HG02678 (cell line): ENCODE measurements at regions not wholly inside any gene's neighbourhood (a gene's known extent, or its start where the extent isn't known, plus 50 kb on each side); places are given as distances from the start of the nearest gene placed in this dataset.
"Not testable (repeated sequence)": the region's sequence is repeated elsewhere in the genome, so short reads cannot be mapped to it uniquely, and the experiment has no call there.

Source experiments
- ATAC-seq: cut with Tn5 transposase; IDR thresholded peaks from one replicate; pipeline ENCODE4 v1.9.1; 2021; ENCODE audit warnings: mild to moderate bottlenecking, moderate library complexity; ENCODE audit not compliant: unreplicated experiment

DNA sequence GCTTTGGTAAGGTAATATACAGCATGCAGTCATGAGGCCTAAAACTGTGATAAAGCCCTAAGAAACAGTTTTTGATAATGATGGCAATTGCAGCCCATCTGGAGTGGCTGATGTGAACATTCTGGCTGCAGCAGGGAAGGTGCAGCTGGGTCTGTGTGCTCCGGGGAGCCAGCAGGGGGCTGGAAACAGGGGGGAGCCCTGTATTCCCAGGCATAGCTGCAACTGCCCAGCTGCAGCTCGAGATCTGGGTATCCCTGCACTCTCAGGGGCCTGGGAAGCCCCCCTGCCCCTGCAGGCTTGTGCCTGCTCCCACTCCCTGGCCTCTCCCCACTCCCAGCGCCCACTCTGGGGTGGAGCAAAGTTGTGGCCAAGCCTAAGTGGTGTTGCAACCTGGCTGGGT lies 95.6 kb downstream of the RRAGB start:
- ATAC-seq: no peak

GRCh38 chrX:55815546-55815945 lies 98.0 kb downstream of the RRAGB start:
- ATAC-seq: no peak

DNA sequence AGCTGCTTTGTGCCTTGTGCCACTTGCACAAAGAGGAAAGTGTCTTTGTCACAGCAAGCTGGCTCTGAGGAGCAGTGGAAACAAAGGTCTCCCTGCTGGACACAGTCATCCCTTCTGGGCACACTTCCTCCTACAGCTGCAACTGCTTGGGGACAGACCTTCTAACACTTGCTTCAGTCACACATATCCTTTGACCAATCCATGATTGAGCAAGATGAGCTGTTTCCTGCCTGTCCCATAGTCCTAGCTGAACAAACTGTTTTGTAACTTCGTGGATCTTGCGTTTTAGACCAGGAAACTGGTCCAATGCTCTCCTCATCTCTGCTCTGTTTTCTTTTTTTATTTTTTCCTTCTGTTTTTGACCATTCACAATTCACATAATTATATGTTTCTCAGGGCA lies 98.5 kb downstream of the RRAGB start:
- no peak for ATAC-seq

GRCh38 chrX:55818673-55819375 lies 101.3 kb downstream of the RRAGB start:
- no peak for ATAC-seq

GRCh38 chrX:55839485-55839884 lies 121.9 kb downstream of the RRAGB start:
- no peak for ATAC-seq

GRCh38 chrX:55841962-55842752 lies 124.6 kb downstream of the RRAGB start:
- no peak for ATAC-seq

GRCh38 chrX:55866779-55867178 lies 149.2 kb downstream of the RRAGB start:
- ATAC-seq: not testable (repeated sequence)

GRCh38 chrX:55867181-55867651 lies 149.7 kb downstream of the RRAGB start:
- ATAC-seq: peak; percentile 84

GRCh38 chrX:55867708-55868107 lies 150.2 kb downstream of the RRAGB start:
- ATAC-seq: peak; percentile 64

DNA sequence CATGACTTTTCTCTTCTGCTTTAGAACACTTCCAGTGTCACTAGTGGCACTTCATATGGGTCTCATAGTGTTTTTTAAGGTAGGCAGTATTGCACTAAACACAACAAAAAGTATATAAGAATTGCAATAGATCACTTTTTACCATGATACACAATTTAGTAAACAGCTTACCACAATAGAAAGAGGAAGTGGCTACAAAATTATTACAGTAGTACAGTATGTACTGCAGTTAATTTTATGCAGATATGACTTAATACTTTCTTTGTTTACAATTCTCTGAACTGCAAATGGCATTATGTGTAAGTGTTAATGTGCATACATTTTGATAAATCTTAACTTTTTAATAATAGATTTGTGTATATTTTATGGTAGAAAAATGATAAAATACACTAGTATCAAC lies 157.3 kb downstream of the RRAGB start:
- ATAC-seq: no peak

DNA sequence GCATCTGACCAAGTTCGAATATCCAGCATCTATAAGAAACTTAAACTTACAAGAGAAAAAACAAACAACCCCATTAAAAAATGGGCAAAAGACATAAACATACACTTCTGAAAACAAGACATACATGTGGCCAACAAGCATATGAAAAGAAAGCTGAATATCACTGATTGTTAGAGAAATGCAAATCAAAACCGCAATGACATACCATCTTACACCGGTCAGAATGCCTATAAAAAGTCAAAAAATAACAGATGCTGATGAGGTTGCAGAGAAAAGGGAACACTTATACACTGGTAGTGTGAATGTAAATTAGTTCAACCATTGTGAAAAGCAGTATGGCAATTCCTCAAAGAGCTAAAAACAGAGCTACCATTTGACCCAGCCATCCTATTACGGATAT lies 166.0 kb downstream of the RRAGB start:
- ATAC-seq: not testable (repeated sequence)

- peak; percentile 71 for ATAC-seq
These were observed 190.5 kb downstream of the RRAGB start for GRCh38 chrX:55907968-55908607.

DNA sequence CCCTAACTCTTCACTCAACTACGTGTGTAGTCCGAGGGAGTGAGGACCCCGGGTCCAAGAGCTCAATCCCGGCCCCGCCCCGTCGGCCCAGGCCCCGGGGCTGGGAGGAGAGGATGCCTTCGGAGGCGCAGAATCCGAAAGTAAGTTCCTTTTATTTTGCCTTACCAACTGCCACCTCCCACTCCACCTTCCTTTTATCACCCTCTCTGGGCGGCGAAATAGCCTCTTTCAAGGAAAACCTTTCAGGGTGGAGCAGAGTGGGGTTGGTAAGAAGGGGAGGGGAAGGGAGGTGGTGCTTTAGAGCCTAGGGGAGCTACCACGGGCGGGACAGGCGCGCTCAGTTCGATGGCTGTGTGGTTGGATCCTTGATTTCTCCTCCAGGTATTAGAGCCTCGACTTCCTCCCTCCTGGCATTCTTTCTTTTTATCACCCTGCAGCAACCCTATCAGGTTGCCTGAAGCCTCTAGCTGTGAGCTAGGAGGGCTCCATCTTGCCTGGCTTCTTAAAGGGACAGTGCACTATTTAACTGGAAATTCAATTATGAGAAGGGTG lies 191.2 kb downstream of the RRAGB start:
- peak; percentile 63 for ATAC-seq

DNA sequence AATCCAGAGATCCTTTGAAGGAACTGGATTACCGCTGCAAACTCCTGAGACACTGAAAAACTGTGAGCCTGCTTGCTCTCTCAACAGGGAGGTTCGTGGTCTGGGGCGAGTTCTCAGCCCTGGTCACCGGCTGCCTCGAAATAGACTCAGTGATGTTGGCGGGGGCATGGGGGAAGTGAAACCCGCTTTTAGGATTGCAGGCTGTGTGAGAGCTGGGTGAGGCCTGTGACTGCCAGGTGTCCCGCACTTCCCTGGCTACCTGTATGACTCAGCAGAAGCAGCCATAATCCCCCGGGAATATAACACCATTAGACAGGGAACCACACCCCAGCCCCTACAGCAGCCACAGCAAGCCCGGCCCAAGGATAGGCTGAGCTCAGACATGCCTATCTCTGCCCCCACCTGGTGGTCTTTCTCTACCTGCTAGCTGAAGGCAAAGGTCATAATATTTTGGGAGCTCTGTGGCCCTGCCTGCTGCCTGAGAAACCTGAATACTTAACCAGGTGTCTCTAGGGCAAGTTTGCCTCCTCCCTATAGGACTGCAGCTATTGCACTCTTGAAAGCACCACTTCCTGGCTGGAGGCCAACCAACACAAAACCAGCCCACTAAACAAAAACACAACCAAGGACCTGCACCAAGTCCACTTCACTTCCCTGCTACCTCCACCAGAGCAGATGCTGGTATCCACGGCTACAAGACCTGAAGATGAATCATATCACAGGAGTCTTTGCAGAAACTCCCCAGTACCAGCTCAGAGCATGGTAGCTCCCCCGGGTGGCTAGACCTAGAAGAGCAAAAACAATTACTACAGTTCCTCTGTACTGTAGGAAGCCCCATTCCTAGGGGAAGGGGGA lies 202.0 kb downstream of the RRAGB start:
- peak; percentile 92 for ATAC-seq

GRCh38 chrX:55924574-55924973 lies 207.0 kb downstream of the RRAGB start:
- no peak for ATAC-seq

DNA sequence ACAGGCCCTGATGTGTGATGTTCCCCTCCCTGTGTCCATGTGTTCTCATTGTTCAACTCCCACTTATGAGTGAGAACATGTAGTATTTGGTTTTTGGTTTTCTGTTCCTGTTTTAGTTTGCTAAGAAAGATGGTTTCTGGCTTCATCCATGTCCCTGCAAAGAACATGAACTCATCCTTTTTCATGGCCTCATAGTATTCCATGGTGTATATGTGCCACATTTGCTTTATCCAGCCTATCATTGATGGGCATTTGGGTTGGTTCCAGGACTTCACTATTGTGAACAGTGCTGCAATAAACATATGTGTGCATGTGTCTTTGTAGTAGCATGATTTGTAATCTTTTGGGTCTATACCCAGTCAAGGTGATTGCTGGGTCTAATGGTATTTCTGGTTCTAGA lies 211.0 kb downstream of the RRAGB start:
- not testable (repeated sequence) for ATAC-seq
